ENCODE measurements at regions not wholly inside any gene's neighbourhood (a gene's known extent, or its start where the extent isn't known, plus 50 kb on each side); places are given as distances from the start of the nearest gene placed in this dataset.

GRCh38 chr7:155959894-155960293 lies 147.6 kb upstream of the SHH start:
- no peak for TF ChIP-seq POLR2A (IDR thresholded peaks at IDR 0.05)

GRCh38 chr7:155956977-155957376 lies 144.7 kb upstream of the SHH start:
- no peak overlapping the region for H3K27ac ChIP-seq
- no peak overlapping the region for H3K4me3 ChIP-seq
- ATAC-seq (ENCODE audit: low FRiP score in 2 of 2): no peak
- no peaks in the 10 kb centered on the region for H3K36me3 ChIP-seq
- TF ChIP-seq POLR2AphosphoS5 (IDR thresholded peaks at IDR 0.05) (no peak), CTCF (IDR thresholded peaks at IDR 0.05) (no peak), EP300 (IDR thresholded peaks at IDR 0.05) (no peak), POLR2A (IDR thresholded peaks at IDR 0.05) (no peak)
- DNase-seq: no peak
- H3K27me3 ChIP-seq: no peaks in the 10 kb centered on the region
- H3K4me1 ChIP-seq: peaks cover 0 to 3% (median 0%) of the 10 kb centered on the region in 4 donors
- no peaks in the 10 kb centered on the region for H3K9me3 ChIP-seq
- 78 to 82% methylated on average over 10 to 12 of the region's 12 CpGs for WGBS, 2 donors

More at GRCh38 chr7:155959894-155960293, 147.6 kb upstream of the SHH start:
- DNase-seq (no peak), ATAC-seq (ENCODE audit: low FRiP score in 2 of 2) (no peak)
- Histone ChIP-seq H3K4me1 (peaks cover 0 to 3% (median 0%) of the 10 kb centered on the region in 4 donors), H3K9me3 (no peaks in the 10 kb centered on the region), H3K4me3 (no peak overlapping the region), H3K27me3 (no peaks in the 10 kb centered on the region), H3K27ac (no peak overlapping the region), H3K36me3 (no peaks in the 10 kb centered on the region)
- 88 to 89% methylated on average over 13 of the region's 13 CpGs for WGBS, 2 donors

DNA sequence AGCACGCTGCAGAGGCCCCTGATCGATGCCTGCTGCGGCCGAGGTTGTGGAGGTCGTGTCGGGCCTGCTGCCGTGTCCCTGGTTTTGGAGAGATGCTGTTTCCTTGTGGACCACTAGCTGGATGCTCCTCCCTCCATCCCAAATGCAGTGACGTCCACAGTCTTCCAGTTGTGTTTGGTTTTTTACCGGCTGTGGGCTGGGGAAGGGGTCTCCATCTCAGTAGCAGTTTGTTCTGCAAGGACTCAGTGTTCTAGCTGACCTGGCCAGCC lies 143.0 kb upstream of the SHH start:
- 87 to 100% methylated on average over 2 to 9 of the region's 9 CpGs for WGBS, 2 donors
- H3K4me3 ChIP-seq: no peak overlapping the region
- ATAC-seq (ENCODE audit: low FRiP score in 2 of 2) (no peak), DNase-seq (no peak)
- H3K36me3 ChIP-seq: no peaks in the 10 kb centered on the region
- H3K4me1 ChIP-seq: no peaks in the 10 kb centered on the region
- no peak overlapping the region for H3K27ac ChIP-seq
- H3K27me3 ChIP-seq: no peaks in the 10 kb centered on the region
- no peaks in the 10 kb centered on the region for H3K9me3 ChIP-seq
- no peak for TF ChIP-seq EP300 (IDR thresholded peaks at IDR 0.05)
- no peak for TF ChIP-seq POLR2AphosphoS5 (IDR thresholded peaks at IDR 0.05)

DNA sequence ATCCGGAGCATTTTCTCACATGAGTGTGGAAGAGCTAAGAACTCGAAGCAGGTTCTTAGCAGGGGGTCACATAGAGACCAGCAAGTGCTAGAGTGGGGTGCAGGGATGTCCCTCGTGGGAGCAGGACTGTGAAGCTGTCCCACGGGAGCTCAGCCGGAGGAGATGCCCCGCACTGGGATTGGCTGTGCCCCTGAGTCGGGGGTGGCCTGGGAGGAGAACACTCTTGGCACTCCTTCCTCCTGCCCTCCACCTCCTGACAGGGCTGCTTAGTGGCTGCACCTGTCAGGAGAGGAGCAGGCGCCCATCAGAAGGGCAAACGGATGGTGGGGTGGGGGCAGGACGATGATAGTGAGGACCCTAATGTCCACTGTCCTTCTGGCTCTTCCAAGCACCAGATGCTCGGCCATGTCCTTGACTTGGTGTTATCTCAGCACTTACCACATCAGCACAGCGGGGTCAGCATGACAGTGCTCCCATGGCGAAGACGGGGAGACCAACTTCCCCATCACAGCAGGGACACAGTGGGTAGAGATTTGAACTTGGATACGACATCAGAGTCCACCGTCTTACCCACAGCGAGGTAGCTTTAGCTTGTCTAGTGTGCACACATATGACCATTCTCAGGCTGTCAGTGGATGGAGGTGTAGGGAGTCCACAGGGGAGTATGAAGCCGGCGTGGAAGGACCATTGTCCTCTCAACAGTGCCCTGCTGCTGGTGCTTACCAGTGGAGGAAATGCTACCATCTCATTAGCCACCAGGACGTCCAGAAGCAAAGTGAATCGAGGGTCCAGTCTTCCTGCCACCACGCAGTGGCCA lies 142.5 kb upstream of the SHH start:
- no peaks in the 10 kb centered on the region for H3K27me3 ChIP-seq
- no peak overlapping the region for H3K4me3 ChIP-seq
- ATAC-seq (ENCODE audit: low FRiP score in 2 of 2) (no peak), DNase-seq (no peak)
- no peaks in the 10 kb centered on the region for H3K36me3 ChIP-seq
- no peaks in the 10 kb centered on the region for H3K4me1 ChIP-seq
- H3K27ac ChIP-seq: no peak overlapping the region
- no peak for TF ChIP-seq POLR2A (IDR thresholded peaks at IDR 0.05)
- no peak for TF ChIP-seq EP300 (IDR thresholded peaks at IDR 0.05)
- no peak for TF ChIP-seq CTCF (IDR thresholded peaks at IDR 0.05)
- no peak for TF ChIP-seq POLR2AphosphoS5 (IDR thresholded peaks at IDR 0.05)
- H3K9me3 ChIP-seq: no peaks in the 10 kb centered on the region
- WGBS, 2 donors: 82 to 87% methylated on average over 14 to 22 of the region's 22 CpGs

DNA sequence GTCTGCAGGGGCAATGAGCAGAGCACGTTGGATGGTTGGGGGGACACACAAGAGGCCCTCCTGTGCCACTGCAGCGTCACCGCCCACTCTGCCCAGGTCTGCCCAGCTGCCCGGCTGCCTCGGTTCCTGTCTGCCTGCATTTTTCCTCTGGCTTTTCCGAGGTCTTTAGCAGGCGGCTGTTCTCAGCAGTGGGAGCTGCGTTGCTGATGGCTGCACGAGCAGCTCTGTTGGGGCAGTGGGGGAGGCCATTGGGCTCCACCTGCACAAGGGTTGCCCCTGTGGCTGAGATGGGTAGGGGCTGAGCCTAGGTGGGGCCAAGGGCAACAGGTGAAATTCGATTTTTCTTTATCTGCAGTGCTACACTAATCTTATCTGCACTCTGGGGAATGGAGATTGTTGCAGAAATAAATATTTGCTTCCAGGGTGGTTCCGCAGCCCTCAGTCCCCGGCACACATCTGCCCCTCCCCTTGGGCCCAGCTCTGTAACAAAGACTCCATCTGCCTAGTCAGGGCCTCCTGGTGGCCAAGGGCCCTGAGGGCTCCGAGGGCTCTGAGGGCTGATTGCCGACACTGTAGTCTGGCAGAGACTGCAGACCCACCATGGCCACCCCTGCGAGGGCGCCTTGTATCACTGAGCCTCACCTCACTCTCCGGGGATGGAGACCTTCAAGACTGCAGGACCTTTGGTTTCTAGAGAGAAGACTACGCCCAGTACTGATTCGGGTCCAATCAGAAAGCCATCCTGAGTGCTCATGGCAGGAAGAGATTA lies 141.7 kb upstream of the SHH start:
- Histone ChIP-seq H3K9me3 (no peaks in the 10 kb centered on the region), H3K27me3 (no peaks in the 10 kb centered on the region), H3K4me3 (no peak overlapping the region), H3K4me1 (no peaks in the 10 kb centered on the region), H3K36me3 (no peaks in the 10 kb centered on the region), H3K27ac (no peak overlapping the region)
- ATAC-seq (ENCODE audit: low FRiP score in 2 of 2) (no peak), DNase-seq (no peak)
- no peak for TF ChIP-seq EP300 (IDR thresholded peaks at IDR 0.05)
- TF ChIP-seq POLR2AphosphoS5 (IDR thresholded peaks at IDR 0.05): no peak
- TF ChIP-seq CTCF (IDR thresholded peaks at IDR 0.05): no peak
- TF ChIP-seq POLR2A (IDR thresholded peaks at IDR 0.05): no peak
- WGBS, 2 donors: 69 to 77% methylated on average over 9 to 19 of the region's 19 CpGs

- ATAC-seq (ENCODE audit: low FRiP score in 2 of 2): no peak
- H3K36me3 ChIP-seq: no peaks in the 10 kb centered on the region
- no peaks in the 10 kb centered on the region for H3K27me3 ChIP-seq
- H3K4me3 ChIP-seq: no peak overlapping the region
- WGBS, 2 donors: 64 to 81% methylated on average over 5 of the region's 5 CpGs
- H3K27ac ChIP-seq: no peak overlapping the region
- no peaks in the 10 kb centered on the region for H3K4me1 ChIP-seq
- DNase-seq: no peak
- TF ChIP-seq POLR2A (IDR thresholded peaks at IDR 0.05) (no peak), CTCF (IDR thresholded peaks at IDR 0.05) (no peak), EP300 (IDR thresholded peaks at IDR 0.05) (no peak), POLR2AphosphoS5 (IDR thresholded peaks at IDR 0.05) (no peak)
- no peaks in the 10 kb centered on the region for H3K9me3 ChIP-seq
Measured at GRCh38 chr7:155953501-155953778, 141.2 kb upstream of the SHH start.

Measured in upper lobe of left lung (tissue), 6 donors.